A549 (cell line): ENCODE measurements at regions not wholly inside any gene's neighbourhood (a gene's known extent, or its start where the extent isn't known, plus 50 kb on each side); places are given as distances from the start of the nearest gene placed in this dataset.

Source experiments
- ATAC-seq, 2 experiments: fragments of 200-7000 bp in 1 of 2; fragments of >200 bp in 1 of 2; cut with Nextera tagmentation in 1 of 2; cut with Tn5 transposase in 1 of 2; 3 replicates each; pipeline versions ENCODE4 v1.8.0 to v1.9.1; 2018 to 2020; ENCODE audit warnings: mild to moderate bottlenecking in 1 of 2, moderate library complexity in 1 of 2
- CTCF ChIA-PET: fragments of 300-600 bp; sonication (Branson Sonifier 250); formaldehyde crosslinking; extraction: SDS; loops from one replicate; lab custom pipeline; 2021; ENCODE audit warnings: antibody characterized with exemption, inconsistent platforms; lab: Yijun Ruan, JAX
- POLR2A ChIA-PET: fragments of 350-600 bp; formaldehyde crosslinking; extraction: SDS; loops from one replicate; lab custom pipeline; 2021; ENCODE audit warnings: antibody characterized with exemption, inconsistent platforms; lab: Yijun Ruan, JAX
- DNase-seq, 2 experiments: peaks; one replicate each; pipeline versions ENCODE4 v3.0.0 to v3.0.0-alpha.2; 2011 to 2016; ENCODE audit warnings: low read depth in 1 of 2, low spot score in 1 of 2
- FAIRE-seq: peaks from 2 replicates; lab custom pipeline; 2011; peaks lifted over from hg19 to GRCh38; lab: Jason Lieb, UNC
- H3K27ac ChIP-seq, 2 experiments: fragments of >200 bp; sonication (Bioruptor Twin); formaldehyde crosslinking; 3 replicates each; pipeline ENCODE4 v1.5.1; 2016 to 2017
- H3K4me1 ChIP-seq: fragments of >200 bp; sonication (Bioruptor Twin); formaldehyde crosslinking; 3 replicates; pipeline ENCODE4 v1.6.1; 2016
- H3K4me2 ChIP-seq: fragments of >200 bp; sonication (Bioruptor Twin); formaldehyde crosslinking; 3 replicates; pipeline ENCODE4 v1.6.1; 2016
- H3K4me3 ChIP-seq: fragments of >200 bp; sonication (Bioruptor Twin); formaldehyde crosslinking; 3 replicates; pipeline ENCODE4 v1.5.1; 2016
- H3K9me3 ChIP-seq: fragments of >200 bp; sonication (Bioruptor Twin); formaldehyde crosslinking; 3 replicates; pipeline ENCODE4 v1.6.1; 2016
- BHLHE40 ChIP-seq: IDR thresholded peaks from 2 replicates; pipeline ENCODE4 v1.6.1; 2012; ENCODE audit warnings: low read depth, low read length, inconsistent platforms
- CEBPB ChIP-seq, 2 experiments: fragments of >200 bp in 1 of 2; sonication (Bioruptor Twin) in 1 of 2; formaldehyde crosslinking in 1 of 2; IDR thresholded peaks; 2 replicates each; pipeline ENCODE4 v1.6.1; 2012 to 2016
- CHD4 ChIP-seq: fragments of 200-600 bp; sonication (generic); IDR thresholded peaks from 2 replicates; pipeline ENCODE4 v1.6.1; 2016; ENCODE audit warnings: antibody characterized with exemption, mild to moderate bottlenecking, borderline replicate concordance
- EHF ChIP-seq: fragments of 250-450 bp; sonication (Bioruptor Pico); IDR thresholded peaks from 2 replicates; pipeline ENCODE4 v1.5.0; 2020; ENCODE audit warnings: mild to moderate bottlenecking
- EP300 ChIP-seq, 2 experiments: fragments of >200 bp; sonication (Bioruptor Twin); formaldehyde crosslinking; IDR thresholded peaks; 2 replicates in 1 of 2; 3 replicates in 1 of 2; pipeline ENCODE4 v1.6.1; 2016 to 2017
- ESRRA ChIP-seq: fragments of 150-350 bp; IDR thresholded peaks from 2 replicates; pipeline ENCODE4 v1.6.1; 2014; ENCODE audit warnings: mild to moderate bottlenecking, low read length, borderline replicate concordance
- FOSB ChIP-seq: fragments of 250-450 bp; sonication (Bioruptor Pico); IDR thresholded peaks from 2 replicates; pipeline ENCODE4 v1.5.0; 2020; ENCODE audit warnings: mild to moderate bottlenecking, moderate library complexity
- HDAC2 ChIP-seq: fragments of 200-600 bp; sonication (generic); IDR thresholded peaks from 2 replicates; pipeline ENCODE4 v1.6.1; 2016
- HEYL ChIP-seq: fragments of 250-450 bp; sonication (Bioruptor Pico); IDR thresholded peaks from 2 replicates; pipeline ENCODE4 v1.8.0; 2021; ENCODE audit warnings: mild to moderate bottlenecking, moderate library complexity
- HOXA7 ChIP-seq: fragments of 250-450 bp; sonication (Bioruptor Pico); IDR thresholded peaks from 2 replicates; pipeline ENCODE4 v1.5.0; 2020; ENCODE audit warnings: mild to moderate bottlenecking, moderate library complexity
- JUNB ChIP-seq: fragments of >200 bp; sonication (Bioruptor Twin); formaldehyde crosslinking; IDR thresholded peaks from 2 replicates; pipeline ENCODE4 v1.6.1; 2016
- KDM1A ChIP-seq: fragments of 200-600 bp; sonication (generic); IDR thresholded peaks from 2 replicates; pipeline ENCODE4 v1.6.1; 2016; ENCODE audit warnings: low read depth, mild to moderate bottlenecking
- MAFK ChIP-seq: fragments of 450-650 bp; IDR thresholded peaks from 2 replicates; pipeline ENCODE4 v1.6.1; 2014; ENCODE audit not compliant: partially characterized antibody
- MAZ ChIP-seq: fragments of 150-350 bp; IDR thresholded peaks from 2 replicates; pipeline ENCODE4 v1.6.1; 2014; ENCODE audit warnings: antibody characterized with exemption, low read depth, low read length, borderline replicate concordance
- PHF8 ChIP-seq: fragments of 200-600 bp; sonication (generic); IDR thresholded peaks from 2 replicates; pipeline ENCODE4 v1.6.1; 2016; ENCODE audit warnings: low read depth, mild to moderate bottlenecking, antibody characterized with exemption, moderate library complexity, borderline replicate concordance
- POLR2A ChIP-seq: IDR thresholded peaks from 2 replicates; pipeline ENCODE4 v1.6.1; 2012; ENCODE audit warnings: mild to moderate bottlenecking, low read length
- POLR2AphosphoS2 ChIP-seq: conservative IDR thresholded peaks from 2 replicates; pipeline ENCODE4 v1.6.1; 2012; ENCODE audit warnings: low read length, improper control_type of control experiment, inconsistent platforms
- RAD21 ChIP-seq, 2 experiments: fragments of >200 bp in 1 of 2; sonication (Bioruptor Twin) in 1 of 2; formaldehyde crosslinking in 1 of 2; IDR thresholded peaks in 1 of 2; conservative IDR thresholded peaks in 1 of 2; 2 replicates in 1 of 2; 3 replicates in 1 of 2; pipeline ENCODE4 v1.6.1; 2012 to 2018; ENCODE audit warnings: inconsistent platforms in 1 of 2
- RARB ChIP-seq: fragments of 250-450 bp; sonication (Bioruptor Pico); IDR thresholded peaks from 2 replicates; pipeline ENCODE4 v1.8.0; 2021; ENCODE audit warnings: mild to moderate bottlenecking, moderate library complexity
- RCOR1 ChIP-seq: fragments of 150-350 bp; IDR thresholded peaks from 2 replicates; pipeline ENCODE4 v1.6.1; 2014; ENCODE audit warnings: antibody characterized with exemption, low read length, low read depth
- RNF2 ChIP-seq: fragments of 200-600 bp; sonication (generic); IDR thresholded peaks from 2 replicates; pipeline ENCODE4 v1.6.1; 2016; ENCODE audit warnings: low read depth, mild to moderate bottlenecking, antibody characterized with exemption, moderate library complexity, borderline replicate concordance
- SREBF2 ChIP-seq: fragments of 450-650 bp; IDR thresholded peaks from 2 replicates; pipeline ENCODE4 v1.6.1; 2014; ENCODE audit warnings: mild to moderate bottlenecking, moderate library complexity
- TP53 ChIP-seq: fragments of 250-450 bp; sonication (Bioruptor Pico); IDR thresholded peaks from 2 replicates; pipeline ENCODE4 v1.5.0; 2021; ENCODE audit warnings: mild to moderate bottlenecking, moderate library complexity
- ZC3H11A ChIP-seq: fragments of 450-650 bp; IDR thresholded peaks from 2 replicates; pipeline ENCODE4 v1.6.1; 2014; ENCODE audit warnings: antibody characterized with exemption, mild to moderate bottlenecking
- ZFP36 ChIP-seq: fragments of 450-650 bp; IDR thresholded peaks from 2 replicates; pipeline ENCODE4 v1.6.1; 2014; ENCODE audit warnings: borderline replicate concordance; ENCODE audit not compliant: partially characterized antibody
- WGBS: methylation state at CpG from one replicate; pipeline ENCODE4 v1.1.6; 2017; ENCODE audit errors: missing lambda C conversion rate; 5-methylcytosine and 5-hydroxymethylcytosine counted together
- TF ChIP-seq, protein P1 (sequence below): fragments of >200 bp; sonication (Bioruptor Twin); formaldehyde crosslinking; IDR thresholded peaks from 3 replicates; pipeline ENCODE4 v1.5.1; 2016
- TF ChIP-seq, protein P2 (sequence below): fragments of 250-450 bp; sonication (Bioruptor Pico); IDR thresholded peaks from 2 replicates; pipeline ENCODE4 v1.5.0; 2021; ENCODE audit warnings: mild to moderate bottlenecking, moderate library complexity, borderline replicate concordance

DNA sequence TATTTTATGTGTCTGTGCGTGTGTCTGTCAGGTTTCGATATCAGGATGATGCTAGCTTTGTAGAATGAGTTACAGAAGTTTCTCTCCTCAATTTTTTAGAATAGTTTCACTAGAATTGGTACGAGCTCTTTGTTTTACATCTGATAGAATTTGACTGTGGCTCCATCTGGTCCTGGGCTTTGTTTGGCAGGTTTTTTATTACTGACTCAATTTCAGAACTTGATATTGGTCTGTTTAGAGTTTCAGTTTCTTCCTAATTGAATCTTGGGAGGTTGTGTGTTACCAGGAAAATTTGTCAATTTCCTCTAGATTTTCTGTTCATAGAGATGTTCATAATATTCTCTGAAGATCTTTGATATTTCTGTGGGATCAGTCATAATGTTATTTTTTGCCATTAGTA is 289.4 kb upstream of the COL3A1 start:
- TF ChIP-seq JUNB: no peak
- no peak for TF ChIP-seq ESRRA
- TF ChIP-seq BHLHE40: no peak
- no peak for TF ChIP-seq RAD21 (conservative IDR thresholded peaks at IDR 0.05 in 1 of 2, IDR thresholded peaks at IDR 0.05 in 1 of 2)
- TF ChIP-seq PHF8: no peak
- no peak for TF ChIP-seq POLR2A
- no peak for TF ChIP-seq KDM1A
- no peak for TF ChIP-seq CHD4
- no peak for TF ChIP-seq RNF2
- no peak for TF ChIP-seq HDAC2
- TF ChIP-seq SREBF2: no peak
- no peak for TF ChIP-seq TP53 (CRISPR knock-in tag)
- no peak for TF ChIP-seq MAZ
- no peak for TF ChIP-seq CEBPB (IDR thresholded peaks at IDR 0.05)
- TF ChIP-seq HEYL: no peak
- no peak for TF ChIP-seq POLR2AphosphoS2
- TF ChIP-seq, protein P1, sequence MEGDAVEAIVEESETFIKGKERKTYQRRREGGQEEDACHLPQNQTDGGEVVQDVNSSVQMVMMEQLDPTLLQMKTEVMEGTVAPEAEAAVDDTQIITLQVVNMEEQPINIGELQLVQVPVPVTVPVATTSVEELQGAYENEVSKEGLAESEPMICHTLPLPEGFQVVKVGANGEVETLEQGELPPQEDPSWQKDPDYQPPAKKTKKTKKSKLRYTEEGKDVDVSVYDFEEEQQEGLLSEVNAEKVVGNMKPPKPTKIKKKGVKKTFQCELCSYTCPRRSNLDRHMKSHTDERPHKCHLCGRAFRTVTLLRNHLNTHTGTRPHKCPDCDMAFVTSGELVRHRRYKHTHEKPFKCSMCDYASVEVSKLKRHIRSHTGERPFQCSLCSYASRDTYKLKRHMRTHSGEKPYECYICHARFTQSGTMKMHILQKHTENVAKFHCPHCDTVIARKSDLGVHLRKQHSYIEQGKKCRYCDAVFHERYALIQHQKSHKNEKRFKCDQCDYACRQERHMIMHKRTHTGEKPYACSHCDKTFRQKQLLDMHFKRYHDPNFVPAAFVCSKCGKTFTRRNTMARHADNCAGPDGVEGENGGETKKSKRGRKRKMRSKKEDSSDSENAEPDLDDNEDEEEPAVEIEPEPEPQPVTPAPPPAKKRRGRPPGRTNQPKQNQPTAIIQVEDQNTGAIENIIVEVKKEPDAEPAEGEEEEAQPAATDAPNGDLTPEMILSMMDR: no peak
- TF ChIP-seq ZC3H11A: no peak
- TF ChIP-seq HOXA7 (CRISPR knock-in tag): no peak
- no peak for ATAC-seq
- WGBS: 73% methylated on average over 3 of the region's 3 CpGs
- no peak for FAIRE-seq
- POLR2A ChIA-PET: no interaction called here
- no peak overlapping the region for H3K4me3 ChIP-seq
- CTCF ChIA-PET: no interaction called here
- DNase-seq: no peak
- H3K4me1 ChIP-seq: no peaks in the 10 kb centered on the region
- H3K9me3 ChIP-seq: no peaks in the 10 kb centered on the region
- no peak overlapping the region for H3K27ac ChIP-seq
- no peak overlapping the region for H3K4me2 ChIP-seq

DNA sequence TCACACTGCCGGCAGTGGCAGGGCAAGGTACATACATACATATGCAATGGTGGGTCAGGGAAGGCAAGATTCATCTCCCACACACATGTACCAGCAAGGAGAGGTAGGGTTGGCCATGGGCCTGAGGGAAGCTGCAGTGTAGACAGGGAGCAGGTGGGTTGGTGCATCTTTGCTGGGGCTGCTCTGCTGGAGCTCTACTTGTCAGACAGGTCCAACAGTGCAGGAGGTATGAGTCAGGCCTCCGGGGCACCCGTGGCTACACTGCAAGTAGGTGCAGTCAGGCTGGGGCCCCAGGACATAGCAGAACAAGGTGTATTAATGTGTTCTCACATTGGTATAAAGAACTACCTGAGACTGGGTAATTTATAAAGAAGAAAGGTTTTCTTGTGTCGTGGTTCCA is 281.1 kb upstream of the COL3A1 start:
- no peak for TF ChIP-seq RAD21 (conservative IDR thresholded peaks at IDR 0.05 in 1 of 2, IDR thresholded peaks at IDR 0.05 in 1 of 2)
- TF ChIP-seq, all 56 proteins: peak for 0
- Histone ChIP-seq H3K27ac (no peak overlapping the region), H3K4me2 (no peak overlapping the region), H3K4me3 (no peak overlapping the region), H3K4me1 (peaks cover 11% of the 10 kb centered on the region), H3K9me3 (no peaks in the 10 kb centered on the region)
- DNase-seq (no peak), FAIRE-seq (no peak), ATAC-seq (no peak)
- ChIA-PET CTCF (no interaction called here), POLR2A (no interaction called here)
- 70% methylated on average over 4 of the region's 4 CpGs for WGBS

DNA sequence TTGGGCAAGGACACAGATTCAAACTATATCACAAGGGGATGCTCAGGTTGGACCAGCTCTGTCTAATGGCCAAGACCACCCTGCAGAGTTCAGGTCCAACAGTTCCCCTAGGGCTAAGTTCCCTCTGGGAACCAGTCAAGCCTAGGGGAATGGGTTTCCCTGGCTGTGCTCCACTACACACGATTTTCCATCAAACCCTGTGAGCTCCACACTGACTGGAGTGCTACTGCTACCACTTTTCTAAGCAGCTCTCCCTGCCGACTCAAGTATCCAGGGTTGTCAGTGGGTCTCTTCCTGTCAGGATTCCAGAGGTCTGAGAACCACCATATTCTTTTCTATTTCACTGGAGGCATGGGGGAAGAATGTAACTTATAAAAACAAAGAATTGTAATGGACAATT is 280.4 kb upstream of the COL3A1 start:
- DNase-seq (no peak), ATAC-seq (no peak), FAIRE-seq (no peak)
- ChIA-PET POLR2A (no interaction called here), CTCF (interaction anchor here (0.7 kb wide), 1 partner anchor 15 kb away, joined by 4 read pairs; no protein-coding TSS in a partner anchor)
- 60% methylated on average over 2 of the region's 2 CpGs for WGBS
- H3K4me1 ChIP-seq: peaks cover 11% of the 10 kb centered on the region
- H3K27ac ChIP-seq: no peak overlapping the region
- no peaks in the 10 kb centered on the region for H3K9me3 ChIP-seq
- no peak overlapping the region for H3K4me2 ChIP-seq
- H3K4me3 ChIP-seq: no peak overlapping the region
- TF ChIP-seq EHF (CRISPR knock-in tag): no peak
- TF ChIP-seq, all 56 proteins: peak for 0

GRCh38 chr2:188695953-188696352 is 278.2 kb upstream of the COL3A1 start:
- whole genome bisulfite sequencing: 6% methylated on average over 3 of the region's 3 CpGs
- POLR2A ChIA-PET: interaction anchor here (0.6 kb wide), 1 partner anchor 28 kb away, joined by 3 read pairs; no protein-coding TSS in a partner anchor
- no peak for TF ChIP-seq POLR2AphosphoS2
- no peak for TF ChIP-seq TP53 (CRISPR knock-in tag)
- TF ChIP-seq, protein P2, sequence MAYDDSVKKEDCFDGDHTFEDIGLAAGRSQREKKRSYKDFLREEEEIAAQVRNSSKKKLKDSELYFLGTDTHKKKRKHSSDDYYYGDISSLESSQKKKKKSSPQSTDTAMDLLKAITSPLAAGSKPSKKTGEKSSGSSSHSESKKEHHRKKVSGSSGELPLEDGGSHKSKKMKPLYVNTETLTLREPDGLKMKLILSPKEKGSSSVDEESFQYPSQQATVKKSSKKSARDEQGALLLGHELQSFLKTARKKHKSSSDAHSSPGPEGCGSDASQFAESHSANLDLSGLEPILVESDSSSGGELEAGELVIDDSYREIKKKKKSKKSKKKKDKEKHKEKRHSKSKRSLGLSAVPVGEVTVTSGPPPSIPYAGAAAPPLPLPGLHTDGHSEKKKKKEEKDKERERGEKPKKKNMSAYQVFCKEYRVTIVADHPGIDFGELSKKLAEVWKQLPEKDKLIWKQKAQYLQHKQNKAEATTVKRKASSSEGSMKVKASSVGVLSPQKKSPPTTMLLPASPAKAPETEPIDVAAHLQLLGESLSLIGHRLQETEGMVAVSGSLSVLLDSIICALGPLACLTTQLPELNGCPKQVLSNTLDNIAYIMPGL: no peak
- TF ChIP-seq RARB (CRISPR knock-in tag): no peak
- TF ChIP-seq ZFP36: no peak
- TF ChIP-seq CEBPB (IDR thresholded peaks at IDR 0.05): no peak
- TF ChIP-seq BHLHE40: no peak
- TF ChIP-seq FOSB (CRISPR knock-in tag): no peak
- TF ChIP-seq MAFK: no peak
- TF ChIP-seq, protein P1: no peak
- no peak for TF ChIP-seq RNF2
- no peak for TF ChIP-seq RCOR1
- TF ChIP-seq EP300 (IDR thresholded peaks at IDR 0.05): no peak

More at GRCh38 chr2:188695953-188696352, 278.2 kb upstream of the COL3A1 start:
- no peak for ATAC-seq
- H3K27ac ChIP-seq: no peak overlapping the region
- no peaks in the 10 kb centered on the region for H3K9me3 ChIP-seq
- DNase-seq: peak in 1 of 2 experiments; percentile 8
- CTCF ChIA-PET: no interaction called here
- H3K4me2 ChIP-seq: peak overlapping the region; percentile 54
- no peak overlapping the region for H3K4me3 ChIP-seq
- peaks cover 11% of the 10 kb centered on the region for H3K4me1 ChIP-seq
- FAIRE-seq: no peak
